Glutamatergic neuron (in vitro differentiated cells): ENCODE measurements at regions not wholly inside any gene's neighbourhood (a gene's known extent, or its start where the extent isn't known, plus 50 kb on each side); places are given as distances from the start of the nearest gene placed in this dataset.

ENCODE experiments used
- DNase-seq: peaks from one replicate; pipeline ENCODE4 v3.0.0; 2022
- H3K27ac Mint-ChIP-seq: one replicate; pipeline ENCODE4 v1.8.0; 2020; ENCODE audit warnings: mild to moderate bottlenecking, mixed read lengths, inconsistent platforms; ENCODE audit not compliant: unreplicated experiment
- H3K27me3 Mint-ChIP-seq: one replicate; pipeline ENCODE4 v1.8.0; 2020; ENCODE audit warnings: mild to moderate bottlenecking, moderate library complexity, mixed read lengths, inconsistent platforms; ENCODE audit not compliant: unreplicated experiment
- H3K36me3 Mint-ChIP-seq: one replicate; pipeline ENCODE4 v1.8.0; 2020; ENCODE audit warnings: mild to moderate bottlenecking, mixed read lengths, inconsistent platforms; ENCODE audit not compliant: unreplicated experiment
- H3K4me1 Mint-ChIP-seq: one replicate; pipeline ENCODE4 v1.8.0; 2020; ENCODE audit warnings: mild to moderate bottlenecking, low read depth, mixed read lengths, inconsistent platforms; ENCODE audit not compliant: unreplicated experiment
- H3K4me3 Mint-ChIP-seq: one replicate; pipeline ENCODE4 v1.8.0; 2020; ENCODE audit warnings: mild to moderate bottlenecking, mixed read lengths, inconsistent platforms; ENCODE audit not compliant: unreplicated experiment
- H3K9me3 Mint-ChIP-seq: one replicate; pipeline ENCODE4 v1.8.0; 2020; ENCODE audit warnings: mild to moderate bottlenecking, moderate library complexity, mixed read lengths, inconsistent platforms; ENCODE audit not compliant: unreplicated experiment
- CTCF ChIP-seq: fragments of 200-600 bp; sonication (generic); IDR thresholded peaks from one replicate; pipeline ENCODE4 v1.5.0; 2021; ENCODE audit not compliant: partially characterized antibody, unreplicated experiment

GRCh38 chr16:26838931-26839330 is 227.8 kb upstream of the C16orf82 start:
- no peaks in the 10 kb centered on the region for H3K4me1 Mint-ChIP-seq
- peaks cover 2% of the 10 kb centered on the region for H3K27me3 Mint-ChIP-seq
- no peaks in the 10 kb centered on the region for H3K36me3 Mint-ChIP-seq
- no peak for TF ChIP-seq CTCF
- H3K9me3 Mint-ChIP-seq: peaks cover 4% of the 10 kb centered on the region
- H3K27ac Mint-ChIP-seq: no peak overlapping the region
- no peak for DNase-seq
- H3K4me3 Mint-ChIP-seq: no peak overlapping the region

GRCh38 chr16:26840691-26841090 is 226.0 kb upstream of the C16orf82 start:
- peaks cover 4% of the 10 kb centered on the region for H3K9me3 Mint-ChIP-seq
- H3K27me3 Mint-ChIP-seq: peaks cover 2% of the 10 kb centered on the region
- no peaks in the 10 kb centered on the region for H3K36me3 Mint-ChIP-seq
- TF ChIP-seq CTCF: no peak
- no peak overlapping the region for H3K4me3 Mint-ChIP-seq
- no peaks in the 10 kb centered on the region for H3K4me1 Mint-ChIP-seq
- H3K27ac Mint-ChIP-seq: no peak overlapping the region
- DNase-seq: no peak

GRCh38 chr16:26856271-26856670 is 210.5 kb upstream of the C16orf82 start:
- Mint-ChIP-seq H3K27me3 (peaks cover 5% of the 10 kb centered on the region), H3K27ac (no peak overlapping the region), H3K36me3 (peaks cover 4% of the 10 kb centered on the region), H3K4me3 (no peak overlapping the region), H3K4me1 (no peaks in the 10 kb centered on the region), H3K9me3 (peaks cover 12% of the 10 kb centered on the region)
- DNase-seq: no peak
- no peak for TF ChIP-seq CTCF

- peaks cover 5% of the 10 kb centered on the region for H3K27me3 Mint-ChIP-seq
- no peak overlapping the region for H3K27ac Mint-ChIP-seq
- H3K4me1 Mint-ChIP-seq: no peaks in the 10 kb centered on the region
- H3K9me3 Mint-ChIP-seq: peaks cover 12% of the 10 kb centered on the region
- no peak overlapping the region for H3K4me3 Mint-ChIP-seq
- peaks cover 6% of the 10 kb centered on the region for H3K36me3 Mint-ChIP-seq
- no peak for TF ChIP-seq CTCF
- DNase-seq: no peak
Observed at GRCh38 chr16:26856791-26857190, 209.9 kb upstream of the C16orf82 start.

GRCh38 chr16:26857371-26857770 is 209.4 kb upstream of the C16orf82 start:
- Mint-ChIP-seq H3K27ac (no peak overlapping the region), H3K27me3 (peaks cover 5% of the 10 kb centered on the region), H3K4me3 (no peak overlapping the region), H3K36me3 (peaks cover 6% of the 10 kb centered on the region), H3K4me1 (no peaks in the 10 kb centered on the region), H3K9me3 (peaks cover 12% of the 10 kb centered on the region)
- TF ChIP-seq CTCF: no peak
- no peak for DNase-seq
